ENCODE measurements at regions not wholly inside any gene's neighbourhood (a gene's known extent, or its start where the extent isn't known, plus 50 kb on each side); places are given as distances from the start of the nearest gene placed in this dataset.

GRCh38 chr11:90788961-90789360, 566.1 kb upstream of the CHORDC1 start:
- TF ChIP-seq GATA2 (IDR thresholded peaks at IDR 0.05; ENCODE audit: insufficient read depth, insufficient read length, low read depth, low read length), result no peak
- TF ChIP-seq MAX (IDR thresholded peaks at IDR 0.05; ENCODE audit: insufficient read depth, insufficient read length), result no peak
- no peak for TF ChIP-seq CTCF (IDR thresholded peaks at IDR 0.05; ENCODE audit: extremely low read depth in 1 of 2, insufficient read depth in 1 of 2, low read depth in 1 of 2, low read length in 2 of 2)
- TF ChIP-seq POLR2A (IDR thresholded peaks at IDR 0.05; ENCODE audit: low read depth, low read length), result no peak
- no peak for TF ChIP-seq JUN (IDR thresholded peaks at IDR 0.05; ENCODE audit: borderline replicate concordance, insufficient read depth, insufficient read length, low read depth)
- no peak for TF ChIP-seq EZH2 (IDR thresholded peaks at IDR 0.05; ENCODE audit: borderline replicate concordance, low read depth, low read length, severe bottlenecking)
- DNase-seq (ENCODE audit: low read depth, low spot score) (no peak), FAIRE-seq (no peak)
- dilution Hi-C loops (cut with MboI; ENCODE audit: extremely low pct_ligation_motif_present, low sequenced_read_pairs), result no loop called here
- intact Hi-C loops (cut with micrococcal nuclease), result no loop called here
- POLR2A ChIA-PET, result no interaction called here
- H2AFZ ChIP-seq (ENCODE audit: low read depth, low read length), result no peak overlapping the region
- BruUV-seq (replicated peaks), result no TSS peak
- H3K9me3 ChIP-seq (replicated peaks; ENCODE audit: control insufficient read depth, insufficient read depth, low read length), result no peaks in the 10 kb centered on the region
- no peaks in the 10 kb centered on the region for H3K79me2 ChIP-seq (ENCODE audit: control insufficient read depth, insufficient read depth, low read length)
- no peaks in the 10 kb centered on the region for H3K36me3 ChIP-seq (ENCODE audit: control insufficient read depth in 2 of 2, extremely low read depth in 1 of 2, insufficient read depth in 2 of 2, low read length in 2 of 2)
- H3K9ac ChIP-seq (replicated peaks; ENCODE audit: extremely low read depth, insufficient read depth, low read length), result no peak overlapping the region
- no peaks in the 10 kb centered on the region for H3K9me1 ChIP-seq (replicated peaks; ENCODE audit: control insufficient read depth, extremely low read depth, insufficient read depth, low read length)
- no peaks in the 10 kb centered on the region for H4K20me1 ChIP-seq (replicated peaks; ENCODE audit: control insufficient read depth, extremely low read depth, insufficient read depth, low read length)
- CTCF ChIA-PET, result interaction anchor here (0.6 kb wide), 1 partner anchor 9 kb away, joined by 3 read pairs; no protein-coding TSS in a partner anchor
- H3K4me1 ChIP-seq (ENCODE audit: control insufficient read depth, extremely low read depth, insufficient read depth, low read length), result no peaks in the 10 kb centered on the region
- no peaks in the 10 kb centered on the region for H3K27me3 ChIP-seq (ENCODE audit: control insufficient read depth in 2 of 2, insufficient read depth in 2 of 2, low read length in 2 of 2)
- H3K4me2 ChIP-seq (ENCODE audit: insufficient read depth, low read length), result no peak overlapping the region
- H3K4me3 ChIP-seq (replicated peaks in 1 of 3; ENCODE audit: insufficient read depth in 1 of 3, low read depth in 1 of 3, low read length in 3 of 3), result no peak overlapping the region
- H3K27ac ChIP-seq (ENCODE audit: insufficient read depth, low read depth, low read length), result no peak overlapping the region

Measured in endothelial cell of umbilical vein (primary cell).